PC-3 (cell line): ENCODE measurements at regions not wholly inside any gene's neighbourhood (a gene's known extent, or its start where the extent isn't known, plus 50 kb on each side); places are given as distances from the start of the nearest gene placed in this dataset.

Experiments
- ATAC-seq: fragments of 200-7000 bp; cut with Tn5 transposase; 2 replicates; pipeline ENCODE4 v1.9.1; 2020; ENCODE audit warnings: mild to moderate bottlenecking, moderate library complexity
- BruUV-seq: library from RNA; stranded (reverse); fragments of 400-500 nt; replicated peaks from 2 replicates; lab custom pipeline; 2021; lab: Mats Ljungman, UMichigan
- CTCF ChIA-PET: fragments of 300-600 bp; sonication (Branson Sonifier 250); formaldehyde crosslinking; loops from one replicate; lab custom pipeline; 2022; ENCODE audit warnings: antibody characterized with exemption; lab: Charles Lee
- POLR2A ChIA-PET: fragments of 300-600 bp; sonication (Branson Sonifier 250); formaldehyde crosslinking; loops from one replicate; lab custom pipeline; 2022; ENCODE audit warnings: antibody characterized with exemption; ENCODE audit not compliant: unreplicated experiment; lab: Charles Lee
- DNase-seq: peaks from one replicate; pipeline ENCODE4 v3.0.0-alpha.2; 2015
- H2AFZ ChIP-seq: fragments of 300-600 bp; sonication (generic); 2 replicates; pipeline ENCODE4 v1.6.0; 2016; ENCODE audit warnings: antibody characterized with exemption, low read length
- H3F3A ChIP-seq: fragments of 300-600 bp; sonication (generic); one replicate; pipeline ENCODE4 v1.6.0; 2017; ENCODE audit warnings: antibody characterized with exemption, low read length, control low read depth, mild to moderate bottlenecking; ENCODE audit not compliant: unreplicated experiment
- H3K27ac ChIP-seq: fragments of 300-600 bp; sonication (generic); 2 replicates; pipeline ENCODE4 v1.5.1; 2016; ENCODE audit warnings: mild to moderate bottlenecking, low read length
- H3K27me3 ChIP-seq: fragments of 300-600 bp; sonication (generic); 2 replicates; pipeline ENCODE4 v1.6.1; 2016; ENCODE audit warnings: low read length, mixed read lengths
- H3K36me3 ChIP-seq: fragments of 300-600 bp; sonication (generic); 2 replicates; pipeline ENCODE4 v1.6.1; 2016; ENCODE audit warnings: low read depth, mixed run types, low read length, mixed read lengths
- H3K4me1 ChIP-seq: fragments of 300-600 bp; sonication (generic); 2 replicates; pipeline ENCODE4 v1.5.1; 2016; ENCODE audit warnings: low read length; ENCODE audit not compliant: insufficient read depth
- H3K4me2 ChIP-seq: fragments of 300-600 bp; sonication (generic); 2 replicates; pipeline ENCODE4 v1.6.0; 2016; ENCODE audit warnings: low read length
- H3K4me3 ChIP-seq: fragments of 300-600 bp; sonication (generic); 2 replicates; pipeline ENCODE4 v1.5.1; 2016; ENCODE audit warnings: mild to moderate bottlenecking, low read length, mixed read lengths
- H3K79me2 ChIP-seq: fragments of 300-600 bp; sonication (generic); 2 replicates; pipeline ENCODE4 v1.6.1; 2017; ENCODE audit warnings: low read length, mixed read lengths
- H3K9ac ChIP-seq: fragments of 300-600 bp; sonication (generic); 2 replicates; pipeline ENCODE4 v1.6.0; 2016; ENCODE audit warnings: mild to moderate bottlenecking, low read length
- H3K9me2 ChIP-seq: fragments of 300-600 bp; sonication (generic); replicated peaks from 2 replicates; pipeline ENCODE4 v1.6.1; 2016; ENCODE audit warnings: mixed run types, low read length, mixed read lengths
- H3K9me3 ChIP-seq: fragments of 300-600 bp; sonication (generic); 2 replicates; pipeline ENCODE4 v1.6.1; 2016; ENCODE audit warnings: low read length, mixed read lengths
- H4K20me1 ChIP-seq: fragments of 300-600 bp; sonication (generic); 2 replicates; pipeline ENCODE4 v1.6.1; 2016; ENCODE audit warnings: low read length, mixed read lengths
- EZH2 ChIP-seq: fragments of 300-600 bp; sonication (generic); IDR thresholded peaks from one replicate; pipeline ENCODE4 v1.6.1; 2017; ENCODE audit warnings: antibody characterized with exemption, mild to moderate bottlenecking, low read length; ENCODE audit not compliant: unreplicated experiment
- EZH2phosphoT487 ChIP-seq: fragments of 300-600 bp; sonication (generic); IDR thresholded peaks from 2 replicates; pipeline ENCODE4 v1.6.1; 2018; ENCODE audit warnings: mild to moderate bottlenecking, antibody characterized with exemption, low read length, borderline replicate concordance
- intact Hi-C: fragments of 100-400 bp; cut with micrococcal nuclease; formaldehyde crosslinking; loops from 2 replicates; pipeline ENCODE4 v1.9.0; 2023
- TF ChIP-seq, protein P1 (sequence below): fragments of 300-600 bp; sonication (generic); conservative IDR thresholded peaks from 2 replicates; pipeline ENCODE4 v1.5.1; 2017; ENCODE audit warnings: antibody characterized with exemption, low read depth, mild to moderate bottlenecking, low read length

GRCh38 chr13:47610687-47611086 lies 390.4 kb downstream of the SUCLA2 start:
- Histone ChIP-seq H3K4me1 (no peaks in the 10 kb centered on the region), H3K9ac (no peak overlapping the region), H4K20me1 (no peaks in the 10 kb centered on the region), H2AFZ (no peak overlapping the region), H3F3A (no peaks in the 10 kb centered on the region), H3K9me2 (no peaks in the 10 kb centered on the region), H3K4me2 (no peak overlapping the region), H3K79me2 (no peaks in the 10 kb centered on the region), H3K27ac (no peak overlapping the region), H3K4me3 (no peak overlapping the region), H3K9me3 (no peaks in the 10 kb centered on the region), H3K36me3 (no peaks in the 10 kb centered on the region), H3K27me3 (no peaks in the 10 kb centered on the region)
- ChIA-PET POLR2A (no interaction called here), CTCF (no interaction called here)
- ATAC-seq: no peak
- BruUV-seq: no TSS peak
- TF ChIP-seq EZH2 (no peak), EZH2phosphoT487 (no peak)
- TF ChIP-seq, protein P1, sequence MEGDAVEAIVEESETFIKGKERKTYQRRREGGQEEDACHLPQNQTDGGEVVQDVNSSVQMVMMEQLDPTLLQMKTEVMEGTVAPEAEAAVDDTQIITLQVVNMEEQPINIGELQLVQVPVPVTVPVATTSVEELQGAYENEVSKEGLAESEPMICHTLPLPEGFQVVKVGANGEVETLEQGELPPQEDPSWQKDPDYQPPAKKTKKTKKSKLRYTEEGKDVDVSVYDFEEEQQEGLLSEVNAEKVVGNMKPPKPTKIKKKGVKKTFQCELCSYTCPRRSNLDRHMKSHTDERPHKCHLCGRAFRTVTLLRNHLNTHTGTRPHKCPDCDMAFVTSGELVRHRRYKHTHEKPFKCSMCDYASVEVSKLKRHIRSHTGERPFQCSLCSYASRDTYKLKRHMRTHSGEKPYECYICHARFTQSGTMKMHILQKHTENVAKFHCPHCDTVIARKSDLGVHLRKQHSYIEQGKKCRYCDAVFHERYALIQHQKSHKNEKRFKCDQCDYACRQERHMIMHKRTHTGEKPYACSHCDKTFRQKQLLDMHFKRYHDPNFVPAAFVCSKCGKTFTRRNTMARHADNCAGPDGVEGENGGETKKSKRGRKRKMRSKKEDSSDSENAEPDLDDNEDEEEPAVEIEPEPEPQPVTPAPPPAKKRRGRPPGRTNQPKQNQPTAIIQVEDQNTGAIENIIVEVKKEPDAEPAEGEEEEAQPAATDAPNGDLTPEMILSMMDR: no peak
- no peak for DNase-seq
- intact Hi-C loops: no loop called here

DNA sequence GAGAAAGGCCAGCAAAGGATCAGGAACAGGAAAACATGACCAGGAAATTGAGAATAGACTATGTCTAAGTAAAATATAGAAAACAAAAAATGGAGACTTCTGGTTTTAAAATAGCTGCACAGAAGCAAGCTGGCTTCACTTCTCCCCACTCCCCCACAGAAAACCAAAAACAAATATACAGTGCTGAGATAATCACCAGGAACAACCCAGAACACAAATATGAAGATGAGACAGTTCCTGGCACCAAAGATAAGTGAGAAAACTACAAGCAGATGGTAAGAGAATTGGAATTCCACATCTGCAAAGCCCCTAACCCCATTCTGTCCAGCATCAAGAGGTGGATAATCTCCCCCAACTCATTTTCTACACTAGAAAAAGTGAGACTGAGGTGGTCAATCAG lies 397.7 kb downstream of the SUCLA2 start:
- H2AFZ ChIP-seq: no peak overlapping the region
- POLR2A ChIA-PET: no interaction called here

DNA sequence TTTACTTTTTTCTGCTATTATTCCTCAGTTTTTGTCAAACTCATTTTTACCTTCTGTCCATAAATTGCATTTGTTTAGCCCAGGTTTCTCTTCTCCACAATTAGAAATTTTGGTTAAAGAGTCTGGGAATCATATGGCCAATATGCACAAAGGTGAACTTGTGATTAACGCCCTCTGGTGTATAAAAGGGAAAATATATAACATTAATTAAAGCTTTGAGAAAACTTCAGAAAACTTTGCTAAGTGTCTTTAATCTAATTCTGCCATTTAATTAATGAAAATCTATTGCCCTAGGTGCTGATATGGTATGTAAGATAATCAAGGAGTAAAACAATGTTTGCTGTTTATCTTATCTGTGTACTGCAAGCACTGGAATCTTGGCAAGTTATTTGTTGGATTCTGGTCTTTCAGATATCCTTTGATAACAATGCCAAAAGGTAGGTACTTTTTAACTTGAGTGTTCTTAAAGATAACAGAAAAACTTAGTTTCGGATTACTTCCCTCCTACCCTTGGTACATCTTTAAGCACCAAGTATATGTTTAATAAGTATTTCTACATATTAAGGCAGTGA lies 402.6 kb downstream of the SUCLA2 start:
- POLR2A ChIA-PET: no interaction called here

More for the DNA sequence above, 397.7 kb downstream of the SUCLA2 start:
- Histone ChIP-seq H3K36me3 (no peaks in the 10 kb centered on the region), H3K4me1 (no peaks in the 10 kb centered on the region), H3K9me3 (no peaks in the 10 kb centered on the region), H3K4me3 (no peak overlapping the region), H3K27ac (no peak overlapping the region), H3K4me2 (no peak overlapping the region), H3K9ac (no peak overlapping the region), H3K9me2 (no peaks in the 10 kb centered on the region), H4K20me1 (no peaks in the 10 kb centered on the region), H3K27me3 (no peaks in the 10 kb centered on the region), H3F3A (no peaks in the 10 kb centered on the region), H3K79me2 (no peaks in the 10 kb centered on the region)
- DNase-seq (no peak), ATAC-seq (no peak)
- CTCF ChIA-PET: interaction anchor here (0.6 kb wide), 1 partner anchor 223 kb away, joined by 3 read pairs; no protein-coding TSS in a partner anchor
- intact Hi-C loops: no loop called here
- BruUV-seq: no TSS peak
- TF ChIP-seq EZH2phosphoT487 (no peak), EZH2 (no peak)
- TF ChIP-seq, protein P1: no peak

More for the DNA sequence above, 402.6 kb downstream of the SUCLA2 start:
- intact Hi-C loops: loop anchor here (5.0 kb wide), 2 partner anchors 701 to 766 kb away; partner anchors contain the start of gene HTR2A
- DNase-seq: peak; percentile 26
- Histone ChIP-seq H3K27me3 (no peaks in the 10 kb centered on the region), H3K79me2 (no peaks in the 10 kb centered on the region), H3K9ac (no peak overlapping the region), H3K9me2 (no peaks in the 10 kb centered on the region), H3K4me2 (no peak overlapping the region), H3K4me3 (no peak overlapping the region), H3F3A (no peaks in the 10 kb centered on the region), H3K4me1 (no peaks in the 10 kb centered on the region), H4K20me1 (no peaks in the 10 kb centered on the region), H3K27ac (no peak overlapping the region), H2AFZ (no peak overlapping the region), H3K36me3 (no peaks in the 10 kb centered on the region), H3K9me3 (no peaks in the 10 kb centered on the region)
- ATAC-seq: no peak
- CTCF ChIA-PET: interaction anchor here (1.0 to 1.2 kb wide), 2 partner anchors 704 to 767 kb away, joined by 3 read pairs; no protein-coding TSS in a partner anchor
- TF ChIP-seq EZH2: no peak
- TF ChIP-seq, protein P1: peak; percentile 59
- BruUV-seq: no TSS peak
